HT1080 (cell line): ENCODE measurements at regions not wholly inside any gene's neighbourhood (a gene's known extent, or its start where the extent isn't known, plus 50 kb on each side); places are given as distances from the start of the nearest gene placed in this dataset.
"Not testable (repeated sequence)": the region's sequence is repeated elsewhere in the genome, so short reads cannot be mapped to it uniquely, and the experiment has no call there.

ENCODE experiments used
- DNase-seq: peaks from one replicate; pipeline ENCODE4 v3.0.0-alpha.2; 2015; ENCODE audit warnings: low read depth

GRCh38 chr18:11388755-11389680 lies 220.4 kb upstream of the SLC35G4 start:
- DNase-seq, result no peak

DNA sequence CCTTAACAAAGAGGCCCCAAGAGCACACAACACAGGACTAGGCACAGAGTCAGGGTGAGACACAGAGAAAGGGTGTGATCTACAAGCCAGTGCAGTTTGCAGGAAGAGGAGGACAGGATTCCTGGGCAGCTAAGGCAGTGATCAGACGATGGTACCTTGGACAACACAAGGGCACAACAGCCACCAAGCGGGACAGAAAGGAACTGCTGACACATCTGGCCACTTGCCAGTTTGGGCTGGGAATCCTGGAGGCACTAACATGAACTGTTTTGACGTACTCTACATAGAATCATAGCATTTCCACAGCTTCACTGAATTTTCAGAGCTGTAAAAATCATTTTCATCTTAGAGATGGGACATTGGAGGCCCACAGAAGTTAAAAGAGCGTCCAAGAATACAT lies 221.5 kb upstream of the SLC35G4 start:
- DNase-seq, result peak; percentile 72

- no peak for DNase-seq
These were observed 226.0 kb upstream of the SLC35G4 start for GRCh38 chr18:11383381-11383780.

GRCh38 chr18:11380968-11381367 lies 228.4 kb upstream of the SLC35G4 start:
- no peak for DNase-seq

GRCh38 chr18:11379660-11380059 lies 229.7 kb upstream of the SLC35G4 start:
- DNase-seq, result no peak

- no peak for DNase-seq
These were observed 228.6 kb upstream of the PIEZO2 start for GRCh38 chr18:11377766-11378540.

DNA sequence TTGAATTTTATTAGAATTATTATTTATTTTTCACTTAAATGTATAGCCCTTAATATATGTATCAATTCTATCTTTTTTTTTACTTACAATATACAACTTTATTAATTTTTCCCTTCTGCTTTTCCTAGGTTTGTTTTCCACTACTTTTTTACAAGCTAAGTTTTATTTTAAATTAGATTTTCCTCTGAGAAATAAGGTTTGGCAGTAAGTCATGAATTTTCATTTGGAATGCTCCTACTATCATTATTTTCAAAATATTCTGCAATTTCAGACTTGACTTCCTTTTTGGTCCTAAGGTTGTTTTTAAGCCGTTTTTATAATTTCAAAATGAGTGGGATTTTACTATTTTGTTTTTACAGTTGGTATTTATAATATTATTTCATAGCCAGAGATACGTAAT lies 222.8 kb upstream of the PIEZO2 start:
- no peak for DNase-seq

DNA sequence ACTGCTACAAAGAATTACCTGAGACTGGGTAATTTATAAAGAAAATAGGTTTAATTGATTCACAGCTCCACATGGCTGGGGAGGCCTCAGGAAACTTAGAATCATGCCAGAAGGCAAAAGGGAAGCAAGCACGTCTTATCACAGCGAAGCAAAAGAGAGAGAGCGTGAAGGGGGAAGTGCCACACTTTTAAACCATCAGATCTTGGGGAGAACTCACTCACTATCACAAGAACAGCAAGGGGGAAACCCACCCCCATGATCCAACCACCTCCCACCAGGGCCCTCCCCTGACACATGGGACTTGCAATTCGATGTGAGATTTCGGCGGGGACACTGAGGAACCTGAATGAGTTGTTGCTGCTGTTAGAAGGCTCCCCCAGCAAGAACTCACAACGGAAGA lies 220.2 kb upstream of the PIEZO2 start:
- no peak for DNase-seq

- DNase-seq, result peak; percentile 63
These were observed 218.7 kb upstream of the PIEZO2 start for GRCh38 chr18:11368020-11368419.

- DNase-seq, result no peak
These were observed 218.0 kb upstream of the PIEZO2 start for GRCh38 chr18:11367351-11367750.

- DNase-seq, result peak; percentile 45
These were observed 217.0 kb upstream of the PIEZO2 start for GRCh38 chr18:11366410-11366809.

DNA sequence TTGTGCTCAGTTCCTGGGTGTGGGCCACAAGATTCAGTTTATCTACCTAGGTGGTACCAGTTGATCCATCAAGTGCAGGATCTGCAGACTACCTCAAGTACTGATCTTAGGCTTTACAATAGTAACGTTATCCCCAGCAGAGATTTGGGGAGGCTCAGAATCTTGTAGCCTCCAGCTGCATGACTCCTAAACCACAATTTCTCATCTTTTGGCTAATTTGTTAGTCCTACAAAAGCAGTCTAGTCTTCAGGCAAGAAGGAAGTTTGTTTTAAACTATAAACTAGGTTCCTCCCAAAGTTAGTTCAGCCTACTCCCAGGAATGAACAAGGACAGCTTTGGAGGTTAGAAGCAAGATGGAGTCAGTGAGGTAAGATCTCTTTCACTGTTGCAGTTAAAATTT lies 213.5 kb upstream of the PIEZO2 start:
- DNase-seq, result no peak

DNA sequence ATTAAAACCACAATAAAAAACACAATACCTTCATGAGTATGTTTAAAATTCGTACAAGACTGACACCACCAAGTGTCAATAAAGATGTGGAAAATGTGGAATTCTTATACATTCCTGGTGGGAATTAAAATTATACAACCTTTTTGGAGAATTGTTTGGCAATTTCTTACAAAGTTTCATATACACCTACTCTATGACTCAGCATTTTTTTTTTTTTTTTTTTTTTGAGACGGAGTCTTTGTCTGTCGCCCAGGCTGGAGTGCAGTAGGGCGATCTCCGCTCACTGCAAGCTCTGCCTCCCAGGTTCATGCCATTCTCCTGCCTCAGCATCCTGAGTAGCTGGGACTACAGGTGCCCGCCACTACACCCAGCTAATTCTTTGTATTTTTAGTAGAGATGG lies 212.5 kb upstream of the PIEZO2 start:
- not testable (repeated sequence) for DNase-seq

GRCh38 chr18:11357678-11358077 lies 208.3 kb upstream of the PIEZO2 start:
- DNase-seq, result no peak

GRCh38 chr18:11344576-11344975 lies 195.2 kb upstream of the PIEZO2 start:
- not testable (repeated sequence) for DNase-seq

DNA sequence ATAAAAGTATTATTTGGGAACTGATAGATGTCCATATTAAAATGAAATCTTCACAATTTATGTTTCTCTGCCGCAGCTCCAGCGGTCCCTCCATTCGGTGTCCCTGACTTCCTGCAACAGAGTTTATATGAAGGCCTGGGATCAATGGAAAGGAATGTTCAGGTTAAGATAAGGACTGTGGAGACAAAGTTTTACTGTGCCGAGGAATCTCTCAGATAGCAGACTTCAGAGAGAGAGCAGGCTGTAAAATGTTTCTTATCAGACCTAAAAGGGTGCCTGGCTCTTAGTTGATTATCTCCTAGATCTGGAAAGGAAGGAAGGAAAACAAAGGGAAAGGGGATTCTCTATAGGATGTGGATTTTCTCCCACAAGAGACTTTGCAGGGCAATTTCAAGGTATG lies 193.7 kb upstream of the PIEZO2 start:
- no peak for DNase-seq

GRCh38 chr18:11342115-11342514 lies 192.7 kb upstream of the PIEZO2 start:
- DNase-seq, result not testable (repeated sequence)

DNA sequence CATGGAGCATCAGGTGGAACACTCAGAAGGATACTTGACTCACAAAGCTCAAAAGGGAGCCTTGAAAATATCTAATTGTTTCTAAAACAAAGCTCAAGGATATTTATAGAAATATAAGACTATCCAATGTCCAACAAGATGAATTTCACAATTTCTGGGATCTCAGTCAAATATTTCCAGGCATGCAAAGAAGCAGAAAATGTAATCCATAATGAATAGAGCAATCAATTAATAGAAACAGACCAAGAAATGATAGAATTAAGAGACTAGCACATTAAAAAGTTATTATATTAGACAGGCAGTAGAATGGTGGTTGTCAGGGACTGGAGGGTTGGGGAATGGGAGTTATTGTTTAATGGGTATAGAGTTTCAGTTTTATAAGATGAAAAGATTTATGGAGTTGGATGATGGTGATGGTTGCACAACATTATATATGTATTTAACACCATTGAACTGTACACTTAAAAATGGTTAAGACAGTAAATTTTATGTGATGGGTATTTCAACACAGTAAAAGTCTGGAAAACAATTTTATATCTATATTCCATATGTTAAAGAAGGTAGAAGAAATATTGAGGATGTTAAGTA lies 189.9 kb upstream of the PIEZO2 start:
- no peak for DNase-seq

DNA sequence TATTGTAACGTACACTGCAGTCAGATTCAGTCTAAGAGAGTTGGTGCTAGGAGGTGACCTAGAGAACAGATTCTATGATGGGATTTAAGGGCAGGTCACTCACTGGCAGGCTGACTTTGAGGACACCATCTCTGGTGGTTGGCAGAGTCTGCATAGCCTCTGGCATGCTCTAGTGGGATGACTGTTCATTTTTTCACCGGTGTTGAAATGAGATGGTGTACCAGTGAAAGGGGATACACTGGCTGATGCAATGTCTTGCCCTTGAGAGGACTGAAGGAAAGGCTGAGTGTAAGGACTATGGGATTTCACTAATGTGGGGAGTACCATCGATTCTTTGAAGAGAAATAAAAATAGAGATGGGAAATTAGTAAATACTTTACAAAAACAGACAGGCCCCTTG lies 186.9 kb upstream of the PIEZO2 start:
- no peak for DNase-seq

GRCh38 chr18:11327391-11328009 lies 178.1 kb upstream of the PIEZO2 start:
- DNase-seq, result no peak
